Stimulated activated naive B cell treated with anti-CD40 and anti-IgM and Interleukin-4, amounts not matched to agents 10 μg/mL and 1 μg/mL and 100 μg/mL, for 72 hours (primary cell): ENCODE measurements at regions not wholly inside any gene's neighbourhood (a gene's known extent, or its start where the extent isn't known, plus 50 kb on each side); places are given as distances from the start of the nearest gene placed in this dataset.
"Not testable (repeated sequence)": the region's sequence is repeated elsewhere in the genome, so short reads cannot be mapped to it uniquely, and the experiment has no call there.

Experiments
- ATAC-seq, 2 donors: fragments of 150-1000 bp; cut with Tn5 transposase; replicated peaks; 2 replicates each; pipeline ENCODE4 v1.10.0; 2021; ENCODE audit warnings: moderate library complexity in 1 of 2
- DNase-seq: peaks from one replicate; pipeline ENCODE4 v3.0.0; 2021
- H3K27ac Mint-ChIP-seq: one replicate; pipeline ENCODE4 v1.8.0; 2022; ENCODE audit warnings: mild to moderate bottlenecking, mixed read lengths
- H3K27me3 Mint-ChIP-seq, 2 donors: one replicate each; pipeline ENCODE4 v1.8.0; 2022; ENCODE audit warnings: mixed read lengths in 2 of 2
- H3K36me3 Mint-ChIP-seq, 2 donors: one replicate each; pipeline ENCODE4 v1.8.0; 2022; ENCODE audit warnings: mixed read lengths in 2 of 2, mild to moderate bottlenecking in 1 of 2
- H3K4me1 Mint-ChIP-seq, 2 donors: one replicate each; pipeline ENCODE4 v1.8.0; 2022; ENCODE audit warnings: mixed read lengths in 2 of 2, mild to moderate bottlenecking in 1 of 2
- H3K4me3 Mint-ChIP-seq, 2 donors: one replicate each; pipeline ENCODE4 v1.8.0; 2022; ENCODE audit warnings: mild to moderate bottlenecking in 2 of 2, mixed read lengths in 2 of 2, moderate library complexity in 1 of 2
- H3K9me3 Mint-ChIP-seq, 2 donors: one replicate each; pipeline ENCODE4 v1.8.0; 2022; ENCODE audit warnings: mixed read lengths in 2 of 2, mild to moderate bottlenecking in 1 of 2

- H3K27ac Mint-ChIP-seq: no peak overlapping the region
- no peak overlapping the region for H3K4me3 Mint-ChIP-seq
- H3K36me3 Mint-ChIP-seq: no peaks in the 10 kb centered on the region
- H3K4me1 Mint-ChIP-seq: no peaks in the 10 kb centered on the region
- H3K27me3 Mint-ChIP-seq: no peaks in the 10 kb centered on the region
- H3K9me3 Mint-ChIP-seq: peaks cover 0 to 1% of the 10 kb centered on the region in 2 donors
- ATAC-seq (no peak), DNase-seq (no peak)
Observed at GRCh38 chr2:34242763-34243123, 643.6 kb upstream of the FAM98A start.

- no peak for DNase-seq
- peaks cover 3 to 5% of the 10 kb centered on the region in 2 donors for H3K9me3 Mint-ChIP-seq
- H3K4me1 Mint-ChIP-seq: no peaks in the 10 kb centered on the region
- H3K27me3 Mint-ChIP-seq: no peaks in the 10 kb centered on the region
- no peak for ATAC-seq
- no peak overlapping the region for H3K4me3 Mint-ChIP-seq
- H3K36me3 Mint-ChIP-seq: no peaks in the 10 kb centered on the region
- no peak overlapping the region for H3K27ac Mint-ChIP-seq
Observed at GRCh38 chr2:34241905-34242762, 643.0 kb upstream of the FAM98A start.

GRCh38 chr2:34239511-34239910 is 640.4 kb upstream of the FAM98A start:
- no peak overlapping the region for H3K4me3 Mint-ChIP-seq
- H3K36me3 Mint-ChIP-seq: no peaks in the 10 kb centered on the region
- H3K9me3 Mint-ChIP-seq: peaks cover 9 to 12% of the 10 kb centered on the region in 2 donors
- ATAC-seq: no peak
- no peak for DNase-seq
- H3K27ac Mint-ChIP-seq: no peak overlapping the region
- H3K4me1 Mint-ChIP-seq: no peaks in the 10 kb centered on the region
- H3K27me3 Mint-ChIP-seq: no peaks in the 10 kb centered on the region

DNA sequence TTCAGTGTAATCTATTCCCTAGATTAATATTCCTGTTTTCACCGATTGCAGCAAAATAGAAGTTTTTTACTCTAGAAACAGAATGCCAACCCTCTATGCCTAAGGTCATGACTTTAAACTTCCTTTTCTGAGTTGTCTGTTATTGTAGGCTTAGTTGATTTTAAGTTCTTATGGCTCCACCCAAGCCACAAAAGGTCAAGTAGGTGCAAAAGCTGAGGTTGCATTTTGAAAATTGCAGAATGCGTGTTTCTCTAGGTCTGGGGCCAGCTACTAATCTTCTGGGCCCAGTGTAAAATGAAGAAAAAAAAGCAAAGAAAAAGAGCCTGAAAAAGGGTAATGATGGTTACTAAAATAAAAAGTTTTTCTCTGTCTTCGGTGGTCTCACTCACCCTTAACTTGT is 635.7 kb upstream of the FAM98A start:
- Mint-ChIP-seq H3K4me1 (no peaks in the 10 kb centered on the region), H3K27me3 (no peaks in the 10 kb centered on the region), H3K4me3 (no peak overlapping the region), H3K36me3 (no peaks in the 10 kb centered on the region), H3K9me3 (peaks cover 9 to 12% of the 10 kb centered on the region in 2 donors), H3K27ac (no peak overlapping the region)
- DNase-seq: no peak
- no peak for ATAC-seq

GRCh38 chr2:34229998-34230397 is 630.9 kb upstream of the FAM98A start:
- no peak for DNase-seq
- H3K9me3 Mint-ChIP-seq: peaks cover 0 to 3% of the 10 kb centered on the region in 2 donors
- no peak overlapping the region for H3K27ac Mint-ChIP-seq
- H3K4me3 Mint-ChIP-seq: no peak overlapping the region
- H3K36me3 Mint-ChIP-seq: no peaks in the 10 kb centered on the region
- H3K27me3 Mint-ChIP-seq: no peaks in the 10 kb centered on the region
- no peak for ATAC-seq
- no peaks in the 10 kb centered on the region for H3K4me1 Mint-ChIP-seq

GRCh38 chr2:34215174-34215573 is 616.1 kb upstream of the FAM98A start:
- peaks cover 5 to 9% of the 10 kb centered on the region in 2 donors for H3K9me3 Mint-ChIP-seq
- DNase-seq (no peak), ATAC-seq (no peak)
- no peak overlapping the region for H3K4me3 Mint-ChIP-seq
- no peaks in the 10 kb centered on the region for H3K4me1 Mint-ChIP-seq
- H3K27me3 Mint-ChIP-seq: no peaks in the 10 kb centered on the region
- H3K36me3 Mint-ChIP-seq: no peaks in the 10 kb centered on the region
- no peak overlapping the region for H3K27ac Mint-ChIP-seq

DNA sequence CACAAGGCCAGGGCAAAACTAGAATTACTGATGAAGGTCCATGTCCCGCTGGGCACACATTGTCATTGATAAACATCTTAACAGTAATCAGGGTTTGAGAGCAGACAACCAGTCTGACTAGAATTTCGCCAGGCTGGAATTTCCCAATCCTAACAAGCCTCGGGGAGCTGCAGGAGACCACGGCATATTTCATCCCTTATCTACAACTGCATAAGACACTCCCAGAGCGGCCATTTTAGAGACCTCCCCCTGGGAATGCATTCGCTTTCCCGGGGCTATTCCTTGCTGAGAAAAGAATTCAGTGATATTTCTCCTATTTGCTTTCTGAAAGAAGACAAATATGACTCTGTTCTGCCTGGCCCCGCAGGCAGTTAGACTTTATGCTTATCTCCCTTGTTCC is 611.3 kb upstream of the FAM98A start:
- not testable (repeated sequence) for H3K36me3 Mint-ChIP-seq, H3K4me3 Mint-ChIP-seq, H3K4me1 Mint-ChIP-seq, H3K27ac Mint-ChIP-seq, ATAC-seq, DNase-seq, H3K27me3 Mint-ChIP-seq
- peaks cover 19 to 26% of the 10 kb centered on the region in 2 donors for H3K9me3 Mint-ChIP-seq

- Mint-ChIP-seq H3K27ac (no peak overlapping the region), H3K4me3 (no peak overlapping the region), H3K27me3 (no peaks in the 10 kb centered on the region), H3K4me1 (no peaks in the 10 kb centered on the region), H3K9me3 (peaks cover 10 to 16% of the 10 kb centered on the region in 2 donors), H3K36me3 (no peaks in the 10 kb centered on the region)
- ATAC-seq (no peak), DNase-seq (no peak)
Observed at GRCh38 chr2:34204560-34204959, 605.5 kb upstream of the FAM98A start.

DNA sequence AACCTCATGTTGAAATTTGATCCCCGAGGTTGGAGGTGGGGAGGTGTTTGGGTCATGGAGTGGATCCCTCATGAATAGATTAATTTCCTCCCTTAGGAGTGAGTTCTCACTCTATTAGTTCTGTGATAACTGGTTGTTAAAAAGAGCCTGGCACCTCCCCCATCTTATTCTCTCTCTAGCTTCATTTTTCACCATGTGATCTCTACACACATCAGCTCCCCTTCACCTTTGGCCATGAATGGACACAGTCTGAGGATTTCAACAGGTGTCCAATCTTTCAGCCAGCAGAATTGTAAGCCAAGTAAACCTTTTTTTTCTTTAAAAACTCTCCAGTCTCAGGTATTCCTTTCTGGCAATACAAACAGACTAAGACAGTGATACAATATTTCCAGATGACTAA is 602.0 kb upstream of the FAM98A start:
- Mint-ChIP-seq H3K36me3 (no peaks in the 10 kb centered on the region), H3K4me3 (no peak overlapping the region), H3K27me3 (no peaks in the 10 kb centered on the region), H3K27ac (no peak overlapping the region), H3K4me1 (no peaks in the 10 kb centered on the region), H3K9me3 (peaks cover 9% of the 10 kb centered on the region in 2 donors)
- ATAC-seq: no peak
- no peak for DNase-seq

DNA sequence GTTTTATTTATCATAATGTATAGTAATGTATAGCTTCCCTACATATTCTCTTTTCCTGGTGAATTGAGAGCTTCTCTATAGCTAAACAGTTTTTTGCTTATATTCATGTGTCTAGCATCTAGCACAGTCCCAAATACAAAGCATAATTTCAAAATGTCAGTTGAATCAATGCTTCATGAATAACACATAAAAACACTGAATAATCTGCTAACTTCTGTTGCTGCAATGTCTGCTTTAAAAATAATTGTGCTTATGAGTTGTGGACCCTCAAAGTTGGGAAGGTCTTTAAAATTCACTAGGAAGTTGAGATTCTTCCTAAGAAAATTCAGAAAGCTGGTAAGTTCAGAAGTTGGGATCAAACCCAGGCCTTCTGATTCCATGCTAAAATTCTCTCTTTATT is 600.9 kb upstream of the FAM98A start:
- Mint-ChIP-seq H3K36me3 (no peaks in the 10 kb centered on the region), H3K27ac (no peak overlapping the region), H3K4me1 (no peaks in the 10 kb centered on the region), H3K27me3 (no peaks in the 10 kb centered on the region), H3K4me3 (no peak overlapping the region), H3K9me3 (peaks cover 6 to 9% of the 10 kb centered on the region in 2 donors)
- DNase-seq (no peak), ATAC-seq (no peak)

DNA sequence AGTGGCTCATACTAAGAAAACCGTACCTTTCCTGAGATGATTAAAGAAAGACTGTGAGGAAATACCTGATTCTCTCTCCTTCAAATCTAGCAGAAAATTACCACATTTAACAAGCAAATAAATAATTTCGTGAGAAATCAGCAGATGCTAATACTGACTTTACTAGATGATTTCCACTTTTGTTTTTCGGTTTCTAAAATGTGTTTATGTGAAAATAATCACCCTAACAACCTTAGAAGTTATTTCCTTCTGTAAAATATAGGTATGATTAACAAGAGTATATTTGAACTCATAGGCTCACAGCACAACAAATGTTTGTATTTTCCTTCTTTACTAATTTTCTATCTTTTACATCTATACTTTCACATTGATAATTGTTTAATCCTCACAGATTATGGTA is 594.1 kb upstream of the FAM98A start:
- Mint-ChIP-seq H3K27me3 (no peaks in the 10 kb centered on the region), H3K9me3 (peaks cover 0 to 7% of the 10 kb centered on the region in 2 donors), H3K36me3 (no peaks in the 10 kb centered on the region), H3K4me3 (no peak overlapping the region), H3K4me1 (no peaks in the 10 kb centered on the region), H3K27ac (no peak overlapping the region)
- DNase-seq: no peak
- ATAC-seq: no peak

- Mint-ChIP-seq H3K4me3 (no peak overlapping the region), H3K4me1 (no peaks in the 10 kb centered on the region), H3K36me3 (no peaks in the 10 kb centered on the region), H3K9me3 (peaks cover 0 to 10% of the 10 kb centered on the region in 2 donors), H3K27ac (no peak overlapping the region), H3K27me3 (no peaks in the 10 kb centered on the region)
- ATAC-seq: no peak
- DNase-seq: no peak
Observed at GRCh38 chr2:34188464-34189303, 589.6 kb upstream of the FAM98A start.

GRCh38 chr2:34179511-34179910 is 580.4 kb upstream of the FAM98A start:
- H3K27me3 Mint-ChIP-seq: no peaks in the 10 kb centered on the region
- no peak for ATAC-seq
- H3K9me3 Mint-ChIP-seq: peaks cover 0 to 5% of the 10 kb centered on the region in 2 donors

GRCh38 chr2:34178482-34178881 is 579.4 kb upstream of the FAM98A start:
- H3K4me1 Mint-ChIP-seq: no peaks in the 10 kb centered on the region

More at GRCh38 chr2:34179511-34179910, 580.4 kb upstream of the FAM98A start:
- Mint-ChIP-seq H3K4me1 (no peaks in the 10 kb centered on the region), H3K36me3 (no peaks in the 10 kb centered on the region), H3K4me3 (no peak overlapping the region), H3K27ac (no peak overlapping the region)
- no peak for DNase-seq

GRCh38 chr2:34176693-34177092 is 577.6 kb upstream of the FAM98A start:
- Mint-ChIP-seq H3K4me3 (no peak overlapping the region), H3K27ac (no peak overlapping the region), H3K9me3 (peaks cover 0 to 2% of the 10 kb centered on the region in 2 donors), H3K27me3 (no peaks in the 10 kb centered on the region), H3K36me3 (no peaks in the 10 kb centered on the region), H3K4me1 (no peaks in the 10 kb centered on the region)
- ATAC-seq (no peak), DNase-seq (no peak)

More at GRCh38 chr2:34178482-34178881, 579.4 kb upstream of the FAM98A start:
- Mint-ChIP-seq H3K9me3 (no peaks in the 10 kb centered on the region), H3K36me3 (no peaks in the 10 kb centered on the region), H3K27me3 (no peaks in the 10 kb centered on the region), H3K4me3 (no peak overlapping the region), H3K27ac (no peak overlapping the region)
- DNase-seq: no peak
- no peak for ATAC-seq
